IPS-NIHi11 (cell line): ENCODE measurements at regions not wholly inside any gene's neighbourhood (a gene's known extent, or its start where the extent isn't known, plus 50 kb on each side); places are given as distances from the start of the nearest gene placed in this dataset.
A peak's percentile ranks its signal among the peaks of the same experiment; 100 is the strongest.
"Not testable (repeated sequence)": the region's sequence is repeated elsewhere in the genome, so short reads cannot be mapped to it uniquely, and the experiment has no call there.

ENCODE experiments used
- DNase-seq: peaks from one replicate; pipeline ENCODE4 v3.0.0; 2012; ENCODE audit warnings: mixed read lengths, low spot score

DNA sequence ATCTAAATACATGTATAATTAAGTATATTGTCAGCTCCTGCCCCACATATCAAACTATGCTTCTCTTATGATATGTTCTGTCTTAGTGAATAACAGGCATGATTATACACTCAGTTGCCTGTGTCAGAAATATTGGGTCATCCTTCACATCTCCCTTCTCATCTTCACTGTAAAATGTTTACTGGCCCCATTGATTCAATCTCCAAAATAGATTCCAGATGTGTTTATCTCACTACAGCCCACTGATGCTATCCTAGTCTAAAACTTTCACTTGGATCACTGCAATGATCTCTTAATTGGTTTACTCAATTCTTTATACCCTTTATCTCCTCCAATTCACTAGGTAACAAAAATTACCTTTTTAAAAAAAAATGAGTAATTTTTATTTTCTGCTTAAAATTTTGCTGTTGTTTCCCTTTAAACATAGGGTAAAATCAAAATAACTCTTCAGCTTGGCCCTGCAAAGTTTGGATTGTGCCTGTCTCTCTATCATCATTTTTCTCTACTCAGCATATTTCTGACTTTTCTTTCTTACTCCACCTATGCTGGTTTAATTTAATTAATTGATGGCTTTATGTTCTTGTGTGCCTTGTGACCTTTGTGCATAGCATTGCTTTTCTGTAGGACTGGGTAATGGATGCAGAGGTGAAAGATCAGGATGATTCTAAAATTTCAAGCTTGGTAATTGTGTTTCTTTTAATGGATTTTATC lies 233.9 kb upstream of the FOXP2 start:
- DNase-seq: no peak

DNA sequence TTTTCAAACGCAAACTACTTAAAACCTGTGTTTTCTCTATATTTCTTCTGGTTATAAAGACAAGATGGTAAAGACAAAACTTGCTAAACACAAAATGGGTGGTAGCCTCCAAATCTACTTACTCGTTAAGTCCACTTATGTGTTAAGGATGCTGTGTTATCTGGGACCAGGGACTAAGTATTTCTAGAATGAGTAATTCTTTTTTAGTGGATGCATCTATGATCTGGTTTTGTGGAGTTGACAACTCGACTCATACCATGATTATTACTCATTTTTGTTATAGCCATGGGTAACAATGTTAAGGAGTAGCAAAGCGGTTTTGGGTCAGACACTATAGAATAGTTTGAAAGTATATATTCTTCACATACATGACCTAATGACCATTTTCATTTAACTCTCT lies 239.5 kb upstream of the FOXP2 start:
- no peak for DNase-seq

DNA sequence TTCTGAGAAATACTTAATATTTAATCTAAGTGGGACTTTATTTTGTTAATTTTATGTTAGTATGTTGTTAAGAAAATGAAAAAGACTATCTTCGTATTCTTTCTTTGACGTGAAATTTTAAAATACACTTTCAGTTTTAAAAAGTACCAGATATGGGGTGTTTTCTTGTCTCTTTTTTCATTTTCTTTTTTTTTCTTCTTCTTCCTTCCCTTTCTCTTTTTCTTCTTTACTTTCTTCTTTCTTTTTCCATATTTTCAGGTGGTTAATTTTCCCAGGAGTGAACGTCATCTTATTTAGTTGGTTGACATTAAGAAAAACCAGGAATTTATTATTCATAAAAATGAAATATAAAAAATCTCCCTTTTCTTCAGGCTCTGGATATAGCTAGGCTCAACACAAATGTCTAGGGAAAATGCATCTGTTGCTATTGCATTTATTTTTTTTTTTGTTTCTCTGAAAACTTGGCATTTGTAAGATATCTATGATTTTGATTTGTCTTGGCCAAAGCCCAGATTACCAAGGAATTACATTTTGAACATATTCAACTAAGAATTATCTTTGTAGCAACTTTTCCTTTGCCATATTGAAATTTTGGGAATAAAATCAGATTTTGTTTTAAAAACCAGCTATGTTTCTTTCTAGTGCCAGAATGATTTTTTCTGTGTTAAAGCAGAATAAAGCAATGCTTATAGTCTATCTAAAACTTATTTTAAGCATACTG lies 241.3 kb upstream of the FOXP2 start:
- DNase-seq: no peak

DNA sequence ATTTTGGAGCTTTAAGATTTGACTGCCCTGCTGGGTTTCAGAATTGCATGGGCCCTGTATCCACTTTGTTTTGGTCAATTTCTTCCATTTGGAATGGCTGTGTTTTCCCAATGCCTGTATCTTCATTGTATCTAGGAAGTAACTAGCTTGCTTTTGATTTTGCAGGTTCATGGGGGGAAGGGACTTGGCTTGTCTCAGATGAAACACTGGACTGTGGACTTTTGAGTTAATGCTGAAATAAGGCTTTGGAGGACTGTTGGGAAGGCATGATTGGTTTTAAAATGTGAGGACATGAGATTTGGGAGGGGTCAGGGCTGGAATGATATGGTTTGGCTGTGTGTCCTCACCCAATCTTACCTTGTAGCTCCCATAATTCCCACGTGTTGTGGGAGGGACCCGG lies 245.2 kb upstream of the FOXP2 start:
- not testable (repeated sequence) for DNase-seq

DNA sequence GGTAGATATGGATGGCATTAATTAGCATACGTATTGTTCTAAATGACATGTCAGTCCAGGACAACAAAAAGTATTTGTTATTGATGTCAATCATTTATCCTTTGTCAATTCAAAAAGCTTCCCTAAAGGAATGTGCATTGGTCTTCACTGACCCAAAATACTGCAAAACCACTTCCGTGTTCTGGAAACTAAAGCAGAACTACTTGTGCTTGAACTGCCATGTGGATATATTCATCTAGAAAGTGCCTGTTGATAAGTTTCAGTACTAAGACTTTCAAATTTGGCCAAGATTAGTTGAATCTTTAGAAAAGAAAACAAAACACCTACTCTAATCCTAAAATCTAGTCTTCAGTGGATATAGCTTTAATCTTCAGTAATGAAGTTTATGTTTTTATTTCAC lies 242.1 kb upstream of the PPP1R3A start:
- DNase-seq: no peak

DNA sequence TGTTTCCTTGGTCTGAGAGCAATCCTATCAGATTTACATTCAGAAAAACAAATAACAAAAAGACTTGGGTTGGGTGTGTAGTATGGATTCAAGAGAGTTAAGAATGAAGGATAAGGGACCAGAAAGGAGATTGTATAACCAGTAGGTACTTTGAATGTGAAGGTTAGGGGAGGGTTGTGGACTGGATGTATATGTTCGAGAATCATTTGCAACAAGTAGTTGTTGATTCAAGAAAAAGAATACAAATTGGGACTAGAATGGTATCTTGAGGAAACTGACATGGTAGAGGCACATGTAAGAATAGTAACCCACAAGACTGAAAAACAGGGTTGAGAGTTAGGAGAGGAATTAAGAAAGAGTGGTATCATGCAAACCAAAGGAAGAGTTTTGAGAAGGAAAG lies 240.0 kb upstream of the PPP1R3A start:
- no peak for DNase-seq

DNA sequence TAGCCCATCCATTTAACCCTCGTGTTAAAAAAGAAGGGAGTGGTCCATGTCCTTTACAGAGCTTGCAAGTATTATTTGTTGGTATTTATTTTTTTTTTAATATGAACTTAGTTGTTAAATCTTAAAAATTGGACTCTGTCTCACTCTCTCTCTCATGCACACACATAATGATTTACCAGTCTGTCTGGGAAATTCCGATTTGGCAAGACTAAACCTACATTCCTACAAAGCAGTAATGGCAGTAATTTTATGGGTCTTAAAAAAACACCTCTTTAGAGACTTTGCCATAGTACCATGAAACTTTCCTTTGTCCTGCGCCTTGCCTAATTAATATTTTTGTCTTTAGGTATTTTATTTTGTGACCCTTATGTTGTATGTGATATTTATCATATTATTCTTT lies 239.5 kb upstream of the PPP1R3A start:
- DNase-seq: no peak

DNA sequence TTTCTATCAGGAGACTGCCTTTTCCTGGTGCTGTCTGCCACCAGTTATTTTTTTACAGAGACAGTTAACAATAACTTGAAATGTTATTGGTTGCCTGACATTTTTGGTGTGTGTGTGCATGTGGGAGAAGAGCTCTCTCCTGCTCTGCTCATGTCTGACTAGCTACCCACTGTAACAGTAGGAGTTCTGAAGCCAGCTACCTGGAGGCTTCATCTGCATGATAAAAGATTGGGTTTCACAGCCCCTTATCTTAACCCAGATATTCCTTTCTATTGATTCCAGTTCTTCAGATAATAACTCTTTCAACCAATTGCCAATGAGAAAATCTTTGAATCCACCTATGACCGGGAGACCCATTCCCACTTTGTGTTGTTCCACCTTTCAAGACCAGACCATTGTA lies 237.4 kb upstream of the PPP1R3A start:
- no peak for DNase-seq

DNA sequence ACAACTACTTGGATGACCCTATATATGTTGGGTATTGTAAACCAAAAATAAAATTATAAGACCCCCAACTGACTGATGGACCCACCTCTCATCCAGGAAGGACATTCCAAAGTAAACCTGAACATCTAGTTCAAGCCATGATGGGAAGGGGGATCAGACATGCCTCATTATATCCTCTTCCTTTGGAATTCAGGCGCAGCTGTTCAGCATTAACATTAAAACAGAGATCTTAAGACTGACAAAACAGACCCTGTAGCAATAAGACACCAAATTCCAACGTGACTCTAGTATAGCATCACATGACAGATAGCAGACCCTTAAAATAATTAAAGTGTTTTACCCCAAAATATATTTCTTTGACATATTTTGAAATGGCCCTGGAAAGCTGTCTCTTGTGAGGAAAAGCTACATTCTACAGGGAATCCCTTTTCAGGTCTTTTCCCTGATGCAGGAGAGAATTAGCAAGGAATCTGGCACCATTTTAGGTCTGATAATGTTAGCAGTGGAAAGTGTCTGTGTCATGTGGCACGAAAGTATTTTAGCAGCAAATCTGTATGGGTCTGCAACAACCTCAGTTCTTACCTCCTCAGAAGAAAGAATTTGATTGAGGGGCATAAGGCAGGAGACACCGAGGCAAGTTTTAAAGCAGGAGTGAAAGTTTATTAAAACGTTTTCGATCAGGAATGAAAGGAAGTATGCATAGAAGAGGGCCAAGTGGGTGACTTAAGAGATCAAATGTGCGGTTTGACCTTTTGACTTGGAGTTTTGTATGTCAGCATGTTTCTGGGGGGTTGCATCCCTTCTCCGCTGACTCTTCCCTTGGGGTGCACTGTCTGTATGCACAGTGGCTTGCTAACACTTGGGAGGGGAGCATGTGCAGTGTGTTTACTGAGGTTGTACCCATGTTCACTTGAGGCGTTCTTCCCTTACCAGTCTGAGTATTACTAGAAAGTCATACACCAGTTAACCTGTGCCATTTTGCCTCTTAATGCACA lies 236.6 kb upstream of the PPP1R3A start:
- no peak for DNase-seq

DNA sequence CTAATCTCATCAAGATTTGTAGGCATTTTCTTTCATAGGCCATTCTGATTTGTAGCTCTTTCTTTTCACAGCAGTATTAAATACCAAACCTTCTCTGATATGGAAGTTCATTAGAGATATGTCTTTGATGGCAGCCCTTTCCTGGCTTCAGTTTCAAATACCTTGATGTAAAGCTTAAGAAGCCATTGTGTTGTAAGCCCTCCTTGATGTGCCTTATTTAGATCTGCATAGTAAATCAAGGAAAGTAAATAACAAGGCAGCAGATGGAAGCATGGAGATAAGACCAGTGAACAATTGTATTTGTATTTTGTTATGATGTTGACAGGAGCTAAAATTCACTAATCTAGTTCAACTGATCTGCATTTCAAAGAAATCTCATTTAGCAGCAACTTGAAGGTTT lies 234.9 kb upstream of the PPP1R3A start:
- DNase-seq: no peak

DNA sequence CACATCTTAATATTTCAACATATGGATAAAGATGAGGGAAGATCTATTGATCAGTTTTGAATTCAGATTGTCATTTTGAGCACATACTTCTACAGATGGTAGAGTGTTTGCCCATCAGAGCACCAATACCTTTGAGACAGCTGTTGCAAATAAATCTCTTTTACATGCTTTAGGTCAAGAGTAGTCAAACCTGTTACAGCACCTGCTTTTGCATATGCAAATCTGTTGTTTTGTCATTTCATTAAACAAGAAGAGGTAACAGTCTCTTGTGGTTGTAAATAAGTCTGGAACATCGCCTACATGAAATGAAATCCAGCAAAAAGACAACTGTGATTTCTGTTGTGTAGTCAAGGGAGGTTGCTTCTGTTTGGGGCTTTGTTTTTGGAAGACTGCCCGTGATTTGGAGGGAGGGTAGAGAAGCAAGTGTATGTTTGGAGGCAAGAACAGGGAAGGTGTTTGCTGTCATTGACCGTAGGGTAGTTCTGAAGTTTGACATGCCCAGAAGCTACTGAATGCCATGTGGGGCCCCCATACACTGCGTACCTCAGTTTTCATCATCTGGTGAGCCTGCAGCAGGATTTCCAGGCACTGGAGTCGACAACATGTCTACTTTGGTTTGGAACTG lies 233.6 kb upstream of the PPP1R3A start:
- peak; percentile 3 for DNase-seq

DNA sequence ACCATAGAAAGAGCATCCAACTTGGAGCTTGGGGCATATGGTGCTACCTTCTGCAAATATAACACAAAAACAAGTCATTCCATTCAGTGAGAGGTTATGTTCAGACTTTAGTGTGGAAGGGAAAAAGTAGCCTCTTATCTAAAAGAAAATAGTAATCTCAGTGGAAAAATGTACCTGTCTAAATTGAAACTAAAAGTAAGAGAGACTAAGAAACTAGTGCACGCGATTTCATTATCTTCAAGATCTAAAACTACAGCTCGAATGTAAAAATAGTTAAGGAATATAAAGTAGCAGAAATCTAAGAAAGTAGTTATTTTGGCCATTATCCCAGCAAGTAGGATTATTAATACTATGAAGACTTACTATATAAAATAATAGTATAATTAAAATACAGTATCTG lies 233.0 kb upstream of the PPP1R3A start:
- no peak for DNase-seq

DNA sequence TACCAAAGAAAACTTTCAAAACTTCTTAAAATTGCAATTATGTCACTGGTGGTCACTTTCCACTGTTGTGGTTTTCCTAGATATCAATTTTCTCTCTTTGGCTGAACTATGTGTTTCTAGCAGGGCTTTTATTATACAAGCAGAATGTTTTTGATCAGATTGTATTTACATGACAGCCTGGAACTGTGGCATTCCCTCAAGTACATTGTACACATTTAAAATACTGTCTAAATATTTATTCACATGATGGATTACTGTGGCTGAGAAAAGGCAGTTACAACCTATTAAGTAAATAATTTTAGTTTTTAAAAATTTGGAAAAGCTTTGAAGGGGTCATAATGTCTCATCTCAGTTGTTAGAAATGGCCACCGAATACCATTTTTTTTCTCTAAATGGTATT lies 231.9 kb upstream of the PPP1R3A start:
- DNase-seq: no peak

DNA sequence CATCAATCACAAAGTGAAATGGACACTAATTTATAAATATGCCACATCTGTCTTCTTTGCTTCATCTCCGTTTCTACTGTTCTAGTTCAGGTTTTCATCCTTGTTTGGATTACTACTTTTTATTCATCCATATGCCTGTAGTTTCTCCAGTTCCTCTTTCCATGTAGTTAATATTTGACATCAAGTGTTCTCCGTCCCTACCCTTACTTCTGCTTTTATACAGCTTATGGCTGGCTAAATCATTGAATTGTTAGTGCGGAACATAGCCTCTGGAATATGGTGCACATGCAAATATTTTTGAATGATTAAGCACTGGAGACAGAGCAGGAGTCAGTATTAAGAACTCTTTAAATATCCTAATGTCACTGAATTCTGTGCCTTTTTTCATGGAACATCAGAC lies 230.0 kb upstream of the PPP1R3A start:
- no peak for DNase-seq

DNA sequence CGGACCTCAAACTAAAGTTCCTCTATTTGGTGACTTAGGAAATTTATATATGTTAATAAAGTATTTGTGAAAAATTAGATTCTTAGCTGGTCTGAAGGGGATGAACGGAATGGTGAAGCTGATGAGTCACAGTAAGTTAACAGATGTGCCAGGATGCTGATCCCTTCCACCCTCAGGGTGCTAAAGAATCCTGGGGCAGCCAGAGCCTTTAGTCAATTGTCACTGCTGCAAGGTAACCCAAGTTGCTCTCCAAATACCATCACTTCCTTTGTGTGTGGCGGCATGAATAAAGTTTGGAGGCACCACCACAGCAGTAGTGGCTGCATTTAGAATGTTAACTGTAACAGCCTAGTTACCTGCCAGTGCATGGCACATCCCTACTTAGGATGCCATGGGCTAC lies 222.6 kb upstream of the PPP1R3A start:
- DNase-seq: peak; percentile 14

DNA sequence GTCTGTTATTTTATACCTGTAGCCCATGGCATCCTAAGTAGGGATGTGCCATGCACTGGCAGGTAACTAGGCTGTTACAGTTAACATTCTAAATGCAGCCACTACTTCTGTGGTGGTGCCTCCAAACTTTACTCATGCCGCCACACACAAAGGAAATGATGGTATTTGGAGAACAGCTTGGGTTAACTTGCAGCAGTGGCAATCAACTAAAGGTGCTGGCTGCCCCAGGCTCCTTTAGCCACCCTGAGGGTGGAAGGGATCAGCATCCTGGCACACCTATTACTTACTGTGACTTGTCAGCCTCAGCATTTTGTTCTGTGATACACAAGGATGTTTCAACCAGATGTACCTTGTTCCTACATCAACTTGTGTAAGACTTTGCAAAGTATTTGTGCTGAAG lies 221.8 kb upstream of the PPP1R3A start:
- no peak for DNase-seq

DNA sequence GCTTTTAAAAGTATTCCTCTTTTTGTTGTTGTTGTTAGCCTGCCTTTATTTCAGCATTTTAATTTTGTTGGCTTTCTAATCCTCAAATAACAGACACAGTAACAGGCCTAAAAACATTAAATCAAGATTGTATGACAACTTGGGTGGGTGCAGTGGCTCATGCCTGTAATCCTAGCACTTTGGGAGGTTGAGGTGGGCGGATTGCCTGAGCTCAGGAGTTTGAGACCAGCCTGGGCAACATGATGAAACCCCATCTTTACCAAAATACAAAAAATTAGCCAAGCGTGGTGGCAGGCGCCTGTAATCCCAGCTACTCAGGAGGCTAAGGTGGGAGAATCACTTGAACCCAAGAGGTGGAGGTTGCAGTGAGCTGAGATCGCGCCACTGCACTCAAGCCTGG lies 220.9 kb upstream of the PPP1R3A start:
- DNase-seq: not testable (repeated sequence)

DNA sequence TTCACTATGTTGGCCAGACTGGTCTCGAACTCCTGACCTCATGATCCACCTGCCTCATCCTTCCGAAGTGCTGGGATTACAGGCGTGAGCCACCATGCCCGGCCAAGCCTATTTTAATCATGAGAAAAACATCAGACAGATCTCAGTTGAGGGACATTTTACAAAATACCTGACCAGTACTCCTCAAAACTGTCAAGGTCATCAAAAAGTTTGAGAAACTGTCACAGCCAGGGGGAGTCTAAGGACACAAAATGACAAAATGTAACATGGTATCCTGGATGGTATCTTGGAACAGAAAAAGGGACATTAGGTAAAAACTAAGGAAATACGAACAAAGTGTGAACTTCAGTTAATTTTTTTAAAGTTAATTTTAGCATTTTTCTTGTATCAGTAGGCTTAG lies 219.8 kb upstream of the PPP1R3A start:
- DNase-seq: no peak

DNA sequence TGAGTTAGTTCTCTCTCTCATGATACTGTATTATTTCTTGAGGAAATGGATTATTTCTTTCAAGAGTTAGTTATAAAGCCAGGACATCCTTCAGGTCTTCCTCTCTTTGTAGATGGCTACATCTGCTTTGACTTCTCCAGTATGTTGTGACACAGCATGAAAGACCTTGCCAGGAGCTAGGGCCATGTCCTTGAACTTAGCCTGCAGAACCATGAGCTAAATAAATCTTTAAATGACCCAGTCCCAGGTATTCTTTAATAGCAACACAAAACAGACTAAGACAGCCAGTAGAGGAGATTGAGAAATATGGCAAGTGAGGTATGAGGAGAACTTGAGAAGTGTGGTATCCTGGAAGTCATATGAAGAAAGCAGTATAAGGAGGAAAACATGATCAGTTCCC lies 214.9 kb upstream of the PPP1R3A start:
- no peak for DNase-seq

DNA sequence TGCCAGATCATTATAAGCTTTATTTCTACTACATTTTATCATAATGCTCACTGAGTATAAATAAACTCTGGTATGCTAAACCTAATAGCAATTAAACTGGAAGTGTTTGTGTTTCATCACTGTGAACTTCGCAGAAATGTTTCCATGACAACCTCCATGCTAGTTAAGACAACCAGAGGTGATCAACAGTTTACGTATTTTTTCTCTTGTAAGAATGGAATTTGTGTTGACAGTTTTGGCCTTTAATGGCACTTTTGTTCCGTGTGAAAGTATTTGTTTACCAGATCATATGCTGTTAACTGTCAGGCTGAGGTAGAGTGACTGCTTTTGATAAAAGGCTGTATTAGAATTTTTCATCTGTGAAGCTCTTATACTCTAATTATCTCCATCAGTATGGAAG lies 212.1 kb upstream of the PPP1R3A start:
- no peak for DNase-seq

DNA sequence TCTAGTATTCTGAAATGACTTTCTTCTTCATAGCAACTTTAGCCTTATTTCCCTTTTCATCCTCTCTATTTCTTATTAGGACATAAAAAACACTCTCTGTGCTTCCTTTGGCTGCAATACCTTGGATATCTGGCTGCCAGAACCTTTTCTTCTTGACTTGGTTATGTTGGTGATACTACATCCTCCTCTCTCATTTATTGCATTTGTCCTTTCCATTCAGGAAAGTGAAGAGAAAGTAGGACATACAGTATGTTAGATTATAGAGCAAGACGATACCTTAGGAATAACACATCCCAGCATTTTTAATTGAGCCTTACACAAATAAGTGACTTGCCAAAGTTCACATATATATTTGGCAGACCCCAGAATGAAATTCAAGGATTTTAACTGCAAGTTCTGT lies 210.1 kb upstream of the PPP1R3A start:
- no peak for DNase-seq

DNA sequence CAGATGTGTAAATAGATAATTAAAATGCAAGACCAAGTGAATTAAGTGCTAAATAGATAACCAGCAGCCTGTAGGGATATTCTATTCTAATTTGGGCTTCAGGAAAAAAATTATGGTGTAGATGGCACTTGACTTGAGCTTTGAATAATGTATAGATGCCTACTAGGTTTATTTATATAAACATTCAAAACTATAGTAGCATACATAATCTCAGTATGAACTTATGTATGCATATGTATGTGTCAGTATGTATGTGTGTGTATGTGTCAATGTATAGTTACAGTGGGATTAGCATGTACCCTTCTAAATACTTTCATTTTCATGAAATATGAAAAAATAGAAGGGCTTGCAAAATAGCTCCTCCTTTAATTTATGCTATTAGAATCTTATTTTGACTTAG lies 207.3 kb upstream of the PPP1R3A start:
- DNase-seq: no peak
